ENCODE measurements at regions not wholly inside any gene's neighbourhood (a gene's known extent, or its start where the extent isn't known, plus 50 kb on each side); places are given as distances from the start of the nearest gene placed in this dataset.

DNA sequence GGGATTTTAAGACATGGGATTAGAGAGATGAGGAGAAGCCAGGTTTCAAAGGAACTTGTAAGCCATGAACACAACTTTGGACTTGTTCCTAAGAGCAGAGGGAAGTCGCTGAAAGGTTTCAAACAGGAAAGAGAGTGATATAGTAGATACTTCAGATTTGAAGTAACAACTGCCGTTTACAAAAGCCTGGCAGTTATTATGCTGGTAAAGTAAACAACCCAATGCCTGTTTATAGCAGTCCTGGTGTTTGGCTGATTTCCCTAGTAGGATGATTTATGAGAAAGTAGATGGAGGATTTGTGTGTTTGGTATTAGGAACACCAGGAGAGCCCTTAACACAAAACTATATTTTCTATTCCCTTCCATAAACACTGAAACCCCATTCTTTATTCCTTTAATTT lies 285.7 kb downstream of the RMST start:
- no peak overlapping the region for H3K27ac Mint-ChIP-seq
- H3K4me1 Mint-ChIP-seq = no peaks in the 10 kb centered on the region
- H3K9me3 Mint-ChIP-seq = peaks cover 2% of the 10 kb centered on the region
- ChIA-PET CTCF (no interaction called here), POLR2A (no interaction called here)
- H3K27me3 Mint-ChIP-seq = no peaks in the 10 kb centered on the region
- H3K4me3 Mint-ChIP-seq = no peak overlapping the region
- no peaks in the 10 kb centered on the region for H3K36me3 Mint-ChIP-seq (ENCODE audit: low read depth)
- no peak for DNase-seq

DNA sequence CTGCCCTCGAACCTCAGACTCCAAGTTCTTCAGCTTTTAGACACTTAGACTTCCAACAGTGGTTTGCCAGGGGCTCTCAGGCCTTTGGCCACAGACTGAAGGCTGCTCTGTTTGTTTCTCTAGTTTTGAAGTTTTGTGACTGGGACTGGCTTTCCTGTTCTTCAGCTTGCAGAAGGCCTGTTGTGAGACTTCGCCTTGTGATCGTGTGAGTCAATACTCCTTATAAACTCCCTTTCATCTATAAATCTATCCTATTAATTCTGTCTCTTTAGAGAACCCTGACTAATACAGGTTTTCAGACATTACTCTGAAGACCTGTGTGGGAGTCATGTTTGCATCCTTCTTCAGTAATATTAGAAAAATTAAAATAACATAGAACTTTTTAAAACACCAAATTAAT lies 289.1 kb downstream of the RMST start:
- POLR2A ChIA-PET = no interaction called here
- H3K4me3 Mint-ChIP-seq = no peak overlapping the region
- H3K36me3 Mint-ChIP-seq (ENCODE audit: low read depth) = no peaks in the 10 kb centered on the region
- H3K27ac Mint-ChIP-seq = no peak overlapping the region
- H3K27me3 Mint-ChIP-seq = no peaks in the 10 kb centered on the region
- CTCF ChIA-PET = no interaction called here
- no peak for DNase-seq
- no peaks in the 10 kb centered on the region for H3K4me1 Mint-ChIP-seq
- peaks cover 2% of the 10 kb centered on the region for H3K9me3 Mint-ChIP-seq

DNA sequence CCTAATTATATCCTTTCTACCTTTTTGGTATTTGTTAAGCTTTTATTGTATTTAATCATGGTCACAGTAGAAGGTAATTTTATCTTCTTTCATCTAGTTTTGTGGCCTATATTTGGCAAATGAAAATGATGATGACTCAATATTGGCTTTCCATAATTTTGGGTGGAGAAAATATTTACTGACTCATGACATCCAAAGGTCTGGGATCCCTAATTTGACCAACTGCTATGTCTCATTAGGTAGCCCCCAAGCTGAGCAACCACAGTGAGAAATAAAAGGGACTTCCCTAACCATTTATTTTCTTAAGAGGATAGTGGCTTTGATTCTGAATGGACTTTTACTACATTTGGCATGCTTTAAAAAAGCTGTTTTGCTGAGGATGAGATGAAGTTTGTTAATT lies 289.5 kb downstream of the RMST start:
- H3K4me1 Mint-ChIP-seq = no peaks in the 10 kb centered on the region
- CTCF ChIA-PET = no interaction called here
- no peaks in the 10 kb centered on the region for H3K36me3 Mint-ChIP-seq (ENCODE audit: low read depth)
- no peak overlapping the region for H3K4me3 Mint-ChIP-seq
- H3K9me3 Mint-ChIP-seq = peaks cover 2% of the 10 kb centered on the region
- H3K27me3 Mint-ChIP-seq = no peaks in the 10 kb centered on the region
- POLR2A ChIA-PET = no interaction called here
- no peak overlapping the region for H3K27ac Mint-ChIP-seq
- DNase-seq = no peak

DNA sequence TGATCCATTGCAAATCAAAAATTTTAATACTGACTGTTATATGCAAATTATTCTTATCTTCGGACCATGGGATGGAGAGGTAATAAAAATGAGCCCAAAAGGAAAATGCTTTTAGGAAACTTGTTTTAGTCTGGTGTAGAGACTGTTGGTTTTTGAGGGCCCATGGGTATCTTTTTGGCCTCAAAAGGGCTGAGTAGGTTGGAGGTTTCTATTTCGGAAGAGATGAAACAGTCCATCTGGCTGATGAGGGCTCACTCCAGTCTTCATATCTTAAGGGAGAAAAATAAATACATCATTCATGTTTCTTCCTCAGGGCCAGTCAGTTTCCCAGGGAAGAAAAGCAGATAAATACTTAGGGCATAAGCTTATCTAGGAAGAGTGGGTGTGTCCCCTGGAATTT lies 290.7 kb downstream of the RMST start:
- Mint-ChIP-seq H3K4me1 (no peaks in the 10 kb centered on the region), H3K4me3 (no peak overlapping the region), H3K27me3 (no peaks in the 10 kb centered on the region), H3K27ac (no peak overlapping the region), H3K9me3 (peaks cover 2% of the 10 kb centered on the region), H3K36me3 (ENCODE audit: low read depth) (no peaks in the 10 kb centered on the region)
- ChIA-PET CTCF (no interaction called here), POLR2A (no interaction called here)
- DNase-seq = no peak

DNA sequence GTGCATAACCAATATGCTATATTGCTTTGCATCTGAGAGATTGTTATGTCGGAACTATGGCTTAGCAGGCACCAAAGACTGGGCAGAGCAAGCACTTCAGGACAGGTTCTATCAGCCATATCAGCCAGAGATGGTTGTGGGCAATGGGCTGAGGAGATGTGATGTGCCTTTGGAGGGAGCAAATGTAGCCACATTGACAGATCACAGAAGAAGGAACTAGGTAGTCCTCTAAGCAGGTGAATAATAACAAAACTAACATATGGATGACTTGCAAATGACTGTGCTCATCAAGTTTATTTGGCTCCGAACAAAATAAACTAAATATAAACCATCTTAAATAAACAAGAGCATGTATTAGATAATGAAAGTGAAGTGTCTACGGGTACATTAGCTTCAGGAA lies 291.7 kb downstream of the RMST start:
- no peak for DNase-seq
- Mint-ChIP-seq H3K4me1 (no peaks in the 10 kb centered on the region), H3K4me3 (no peak overlapping the region), H3K27ac (no peak overlapping the region), H3K27me3 (no peaks in the 10 kb centered on the region), H3K9me3 (no peaks in the 10 kb centered on the region), H3K36me3 (ENCODE audit: low read depth) (no peaks in the 10 kb centered on the region)
- CTCF ChIA-PET = no interaction called here
- POLR2A ChIA-PET = no interaction called here

DNA sequence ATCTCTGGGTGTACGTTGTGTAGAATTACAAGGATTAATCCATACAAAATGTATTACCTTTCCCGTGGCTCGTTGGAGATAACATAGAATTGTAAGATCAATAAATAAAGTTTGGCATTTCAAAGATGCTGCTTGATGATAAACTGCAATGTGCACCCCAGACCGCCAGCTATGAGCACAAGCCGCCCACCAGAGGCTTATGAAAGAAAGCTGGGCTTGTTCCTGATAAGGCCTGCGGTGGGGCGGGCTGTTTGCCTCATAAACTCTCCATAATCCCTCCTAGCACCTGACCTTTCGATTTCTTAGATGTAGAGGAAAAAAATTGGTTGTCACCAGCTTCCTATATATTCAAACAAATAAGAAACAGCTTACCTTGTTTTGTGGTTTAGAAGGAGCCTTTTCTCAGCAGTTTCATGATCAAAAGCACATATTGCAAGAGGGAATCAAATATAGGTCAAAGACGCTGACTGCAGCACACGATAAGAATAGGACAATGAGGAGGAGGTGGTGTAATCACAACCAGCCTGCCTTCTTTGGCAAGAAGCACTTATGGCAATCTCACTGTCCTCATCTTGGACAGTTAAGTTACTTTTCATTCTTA lies 293.6 kb downstream of the RMST start:
- no peaks in the 10 kb centered on the region for H3K36me3 Mint-ChIP-seq (ENCODE audit: low read depth)
- no peak overlapping the region for H3K27ac Mint-ChIP-seq
- H3K4me3 Mint-ChIP-seq = no peak overlapping the region
- ChIA-PET POLR2A (no interaction called here), CTCF (no interaction called here)
- no peaks in the 10 kb centered on the region for H3K9me3 Mint-ChIP-seq
- no peaks in the 10 kb centered on the region for H3K27me3 Mint-ChIP-seq
- no peak for DNase-seq
- H3K4me1 Mint-ChIP-seq = no peaks in the 10 kb centered on the region

DNA sequence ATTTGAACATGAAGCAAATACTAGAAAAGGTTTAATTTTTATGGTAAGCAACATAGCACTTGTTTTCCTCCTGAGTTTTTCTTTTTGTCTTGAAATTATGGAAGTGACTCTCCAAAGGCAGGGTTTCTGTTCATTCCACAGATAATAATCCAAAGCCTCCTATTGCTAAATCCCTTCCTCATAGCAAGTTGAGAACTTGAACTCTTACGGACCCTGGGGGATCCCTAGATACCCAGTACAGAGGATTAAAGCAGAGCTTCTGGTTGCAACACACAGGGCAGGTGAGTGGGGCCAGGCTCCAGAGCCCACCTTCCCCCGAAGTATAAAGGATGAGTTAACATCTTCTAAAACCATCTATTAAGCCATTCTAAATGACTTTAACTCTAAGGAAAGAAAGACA lies 294.1 kb downstream of the RMST start:
- Mint-ChIP-seq H3K9me3 (no peaks in the 10 kb centered on the region), H3K27me3 (no peaks in the 10 kb centered on the region), H3K4me3 (no peak overlapping the region), H3K27ac (no peak overlapping the region), H3K4me1 (no peaks in the 10 kb centered on the region), H3K36me3 (ENCODE audit: low read depth) (no peaks in the 10 kb centered on the region)
- DNase-seq = no peak
- CTCF ChIA-PET = no interaction called here
- POLR2A ChIA-PET = no interaction called here

DNA sequence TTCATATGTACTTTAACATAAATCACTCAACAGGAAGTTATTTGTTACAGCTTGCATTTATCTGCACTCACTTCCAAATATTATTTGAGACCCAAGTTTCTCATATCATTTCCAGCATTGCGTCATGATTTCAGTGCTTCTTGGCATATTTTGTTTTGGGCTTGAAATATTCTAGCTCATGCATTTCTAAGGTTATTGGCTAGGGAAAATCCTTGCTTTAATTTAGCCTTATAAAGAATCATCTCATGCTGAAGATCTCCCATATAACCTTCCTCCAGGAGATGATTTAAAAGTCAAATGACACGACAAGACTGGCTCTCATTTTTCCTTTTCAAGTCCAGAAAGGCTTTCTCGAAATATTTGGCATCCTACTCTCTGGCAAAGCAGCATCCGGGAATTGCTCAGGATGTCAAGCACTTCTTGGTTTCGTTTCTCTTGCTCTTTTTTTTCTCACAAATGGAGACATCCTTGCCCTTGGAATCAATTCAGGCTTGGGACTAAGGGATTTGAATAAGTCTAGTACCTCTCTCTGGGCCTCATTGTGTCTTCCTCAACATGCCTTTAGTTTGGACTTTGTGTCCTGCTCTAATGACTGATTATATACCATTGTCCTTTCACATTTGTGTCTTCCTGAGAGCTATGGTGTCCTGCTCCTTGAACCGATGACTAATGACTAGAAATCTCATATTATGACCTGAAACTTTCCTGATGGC lies 295.0 kb downstream of the RMST start:
- Mint-ChIP-seq H3K9me3 (no peaks in the 10 kb centered on the region), H3K27ac (no peak overlapping the region)
- CTCF ChIA-PET = no interaction called here

DNA sequence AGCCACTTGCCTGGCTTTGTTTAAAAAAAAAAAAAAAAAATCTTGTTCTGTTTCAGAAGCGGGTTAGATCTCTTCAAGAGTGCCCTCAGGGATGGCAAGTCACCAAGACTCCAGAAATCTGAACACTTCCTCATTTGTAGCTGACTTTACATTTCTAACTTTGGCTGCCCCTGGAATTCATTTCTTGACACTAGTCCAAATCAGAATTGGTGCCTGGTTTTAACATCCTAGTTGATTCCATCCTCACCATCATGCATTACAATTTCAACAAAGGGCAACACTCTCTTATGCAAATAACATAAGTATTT lies 295.5 kb downstream of the RMST start:
- no peak for DNase-seq
- ChIA-PET CTCF (no interaction called here), POLR2A (no interaction called here)
- H3K4me3 Mint-ChIP-seq = no peak overlapping the region
- H3K36me3 Mint-ChIP-seq (ENCODE audit: low read depth) = no peaks in the 10 kb centered on the region
- H3K4me1 Mint-ChIP-seq = no peaks in the 10 kb centered on the region
- no peaks in the 10 kb centered on the region for H3K9me3 Mint-ChIP-seq
- H3K27ac Mint-ChIP-seq = no peak overlapping the region
- no peaks in the 10 kb centered on the region for H3K27me3 Mint-ChIP-seq

More for the DNA sequence above, 295.0 kb downstream of the RMST start:
- H3K4me1 Mint-ChIP-seq = no peaks in the 10 kb centered on the region
- no peak overlapping the region for H3K4me3 Mint-ChIP-seq
- no peaks in the 10 kb centered on the region for H3K36me3 Mint-ChIP-seq (ENCODE audit: low read depth)
- H3K27me3 Mint-ChIP-seq = no peaks in the 10 kb centered on the region
- DNase-seq = no peak
- POLR2A ChIA-PET = no interaction called here

DNA sequence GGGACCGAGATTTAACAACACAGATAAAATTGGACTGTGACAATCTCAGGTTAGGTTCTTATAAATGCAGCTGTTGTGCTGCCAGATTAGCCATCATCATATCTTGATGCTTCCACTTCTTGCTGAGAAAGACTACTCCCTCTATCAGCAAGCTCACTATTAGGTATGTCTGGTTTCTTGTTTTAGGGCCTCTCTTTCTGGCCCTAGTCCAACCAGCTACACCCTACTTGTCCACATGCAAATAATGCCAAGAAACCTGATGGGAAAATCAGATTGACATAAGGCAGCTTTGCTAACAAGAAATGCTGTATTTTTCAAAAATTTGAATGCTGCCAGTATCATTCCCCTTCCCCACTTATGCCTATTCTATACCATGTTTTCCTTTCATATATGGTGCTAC lies 296.0 kb downstream of the RMST start:
- H3K4me3 Mint-ChIP-seq = no peak overlapping the region
- DNase-seq = no peak
- H3K36me3 Mint-ChIP-seq (ENCODE audit: low read depth) = no peaks in the 10 kb centered on the region
- H3K27ac Mint-ChIP-seq = no peak overlapping the region
- ChIA-PET POLR2A (no interaction called here), CTCF (no interaction called here)
- H3K9me3 Mint-ChIP-seq = no peaks in the 10 kb centered on the region
- H3K4me1 Mint-ChIP-seq = no peaks in the 10 kb centered on the region
- H3K27me3 Mint-ChIP-seq = no peaks in the 10 kb centered on the region

DNA sequence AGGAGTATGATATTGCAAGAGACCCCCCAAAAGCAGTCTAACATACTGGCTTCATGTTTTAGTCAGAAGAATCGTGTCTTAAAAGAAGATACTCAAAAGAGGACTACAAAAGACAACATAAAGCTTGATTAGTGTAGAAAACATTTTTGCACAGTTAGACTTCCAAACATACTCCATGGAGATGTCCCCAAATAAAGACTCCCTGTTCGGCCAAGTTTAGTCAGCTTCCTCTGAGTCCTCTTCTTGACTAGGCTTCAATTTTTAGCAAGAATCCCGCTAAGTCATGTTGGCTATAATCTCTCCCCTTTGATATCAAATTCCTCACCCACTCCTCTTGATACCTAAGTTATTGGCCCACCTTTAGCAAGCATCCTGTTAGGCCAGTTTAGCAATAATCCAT lies 298.0 kb downstream of the RMST start:
- Mint-ChIP-seq H3K27me3 (no peaks in the 10 kb centered on the region), H3K4me1 (no peaks in the 10 kb centered on the region), H3K27ac (no peak overlapping the region), H3K9me3 (peaks cover 5% of the 10 kb centered on the region), H3K4me3 (no peak overlapping the region), H3K36me3 (ENCODE audit: low read depth) (no peaks in the 10 kb centered on the region)
- no peak for DNase-seq
- ChIA-PET POLR2A (no interaction called here), CTCF (no interaction called here)

DNA sequence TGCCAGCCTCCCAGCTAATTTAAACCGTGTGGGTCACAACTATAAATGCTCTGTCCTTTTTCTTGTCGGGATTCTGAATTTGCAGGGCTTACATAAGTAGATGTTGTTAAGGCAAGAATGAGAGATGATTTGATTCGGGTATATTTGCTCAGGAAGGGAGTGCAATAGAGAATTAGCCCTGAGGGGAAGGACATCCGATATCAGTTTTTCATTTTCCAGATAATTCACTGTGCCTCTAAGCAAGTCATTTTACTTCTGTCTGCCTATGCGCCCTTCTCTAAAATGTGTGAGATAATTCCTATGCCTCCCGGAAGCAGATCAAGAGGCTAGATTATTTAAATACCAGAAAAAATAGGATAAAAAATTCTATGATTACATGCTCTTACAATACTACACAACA lies 300.5 kb downstream of the RMST start:
- Mint-ChIP-seq H3K9me3 (peaks cover 5% of the 10 kb centered on the region), H3K4me1 (no peaks in the 10 kb centered on the region), H3K27me3 (no peaks in the 10 kb centered on the region), H3K36me3 (ENCODE audit: low read depth) (no peaks in the 10 kb centered on the region), H3K4me3 (no peak overlapping the region), H3K27ac (no peak overlapping the region)
- CTCF ChIA-PET = no interaction called here
- no peak for DNase-seq
- POLR2A ChIA-PET = no interaction called here

DNA sequence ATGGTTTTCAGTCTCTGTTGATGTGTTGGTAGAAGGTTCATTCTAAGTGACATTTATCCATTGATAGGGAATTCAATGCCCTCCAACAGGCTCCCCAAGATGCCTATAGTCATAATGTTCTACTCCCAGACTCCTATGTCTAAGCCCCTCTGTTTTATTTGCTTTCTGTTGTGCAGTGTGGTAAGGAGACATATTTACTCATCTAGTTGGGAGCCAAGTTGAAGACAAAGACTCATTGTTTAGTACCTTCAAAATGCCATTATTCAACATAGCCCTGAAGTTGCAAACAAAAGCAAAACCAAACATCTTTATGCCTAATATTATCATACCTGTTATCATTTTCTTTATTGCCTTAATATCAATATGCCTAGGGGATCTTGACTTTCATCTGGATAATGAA lies 302.1 kb downstream of the RMST start:
- Mint-ChIP-seq H3K27ac (no peak overlapping the region), H3K9me3 (peaks cover 5% of the 10 kb centered on the region), H3K36me3 (ENCODE audit: low read depth) (no peaks in the 10 kb centered on the region), H3K4me1 (no peaks in the 10 kb centered on the region), H3K27me3 (no peaks in the 10 kb centered on the region), H3K4me3 (no peak overlapping the region)
- ChIA-PET CTCF (no interaction called here), POLR2A (no interaction called here)
- DNase-seq = no peak

DNA sequence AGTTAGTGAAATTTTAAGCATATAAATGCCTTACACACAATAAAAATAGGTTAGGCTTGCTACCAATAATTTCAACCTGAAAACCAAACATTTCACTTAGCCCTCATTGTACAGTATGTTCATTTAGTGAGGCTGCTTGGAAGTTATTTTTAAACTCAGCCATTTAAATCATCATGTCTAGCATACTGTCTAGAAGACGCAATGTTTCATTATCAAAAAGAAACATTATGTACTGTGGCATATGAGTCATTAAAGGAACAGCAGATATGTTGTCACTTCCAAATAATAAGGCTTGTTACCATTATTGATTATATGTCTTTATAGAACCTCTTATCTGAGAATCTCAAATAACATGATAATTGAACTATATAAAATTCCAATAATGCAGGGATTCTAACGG lies 304.7 kb downstream of the RMST start:
- Mint-ChIP-seq H3K27me3 (no peaks in the 10 kb centered on the region), H3K9me3 (peaks cover 5% of the 10 kb centered on the region), H3K27ac (no peak overlapping the region), H3K4me1 (no peaks in the 10 kb centered on the region), H3K36me3 (ENCODE audit: low read depth) (no peaks in the 10 kb centered on the region), H3K4me3 (no peak overlapping the region)
- ChIA-PET CTCF (no interaction called here), POLR2A (no interaction called here)
- no peak for DNase-seq

DNA sequence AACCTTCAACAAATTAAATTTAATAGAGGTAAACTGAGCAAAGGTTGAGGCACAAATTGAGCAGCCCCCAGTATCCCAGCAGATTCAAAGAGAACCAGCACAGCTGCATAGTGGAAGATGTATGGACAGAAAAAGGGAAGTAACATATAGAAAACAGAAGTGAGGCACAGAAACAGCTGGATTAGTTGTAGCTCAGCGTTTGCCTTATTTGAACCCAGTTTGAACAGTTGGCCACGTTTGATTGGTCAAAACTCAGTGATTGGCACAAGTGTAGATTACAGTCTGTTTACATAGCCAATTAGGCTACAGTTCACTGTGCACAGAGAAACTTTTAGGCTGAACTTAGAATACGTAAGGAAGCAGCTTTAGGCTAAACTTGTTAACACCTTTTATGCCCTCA lies 315.5 kb downstream of the RMST start:
- Mint-ChIP-seq H3K27me3 (no peaks in the 10 kb centered on the region), H3K36me3 (ENCODE audit: low read depth) (no peaks in the 10 kb centered on the region), H3K4me3 (no peak overlapping the region), H3K4me1 (no peaks in the 10 kb centered on the region), H3K27ac (no peak overlapping the region), H3K9me3 (no peaks in the 10 kb centered on the region)
- no peak for DNase-seq
- ChIA-PET POLR2A (no interaction called here), CTCF (no interaction called here)
